ENCODE measurements at regions not wholly inside any gene's neighbourhood (a gene's known extent, or its start where the extent isn't known, plus 50 kb on each side); places are given as distances from the start of the nearest gene placed in this dataset.
A peak's percentile ranks its signal among the peaks of the same experiment; 100 is the strongest.
"Not testable (repeated sequence)": the region's sequence is repeated elsewhere in the genome, so short reads cannot be mapped to it uniquely, and the experiment has no call there.

- H3K4me3 Mint-ChIP-seq, result no peak overlapping the region
- no peak overlapping the region for H3K27ac Mint-ChIP-seq
- H3K36me3 Mint-ChIP-seq (ENCODE audit: low read depth), result no peaks in the 10 kb centered on the region
- peaks cover 5% of the 10 kb centered on the region for H3K9me3 Mint-ChIP-seq
- DNase-seq, result no peak
- CTCF ChIA-PET, result no interaction called here
- peaks cover 7% of the 10 kb centered on the region for H3K27me3 Mint-ChIP-seq
- peaks cover 27% of the 10 kb centered on the region for H3K4me1 Mint-ChIP-seq
- POLR2A ChIA-PET, result no interaction called here
These were observed 313.6 kb downstream of the ALDH8A1 start for GRCh38 chr6:134636186-134636799.

- H3K27ac Mint-ChIP-seq, result no peak overlapping the region
- ChIA-PET CTCF (interaction anchor here (0.9 to 1.5 kb wide), 3 partner anchors 13 to 461 kb away, joined by 3 to 6 read pairs (median 5); no protein-coding TSS in a partner anchor), POLR2A (no interaction called here)
- H3K4me1 Mint-ChIP-seq, result peaks cover 17% of the 10 kb centered on the region
- H3K36me3 Mint-ChIP-seq (ENCODE audit: low read depth), result no peaks in the 10 kb centered on the region
- peaks cover 5% of the 10 kb centered on the region for H3K9me3 Mint-ChIP-seq
- H3K27me3 Mint-ChIP-seq, result peaks cover 15% of the 10 kb centered on the region
- no peak overlapping the region for H3K4me3 Mint-ChIP-seq
- no peak for DNase-seq
These were observed 314.9 kb downstream of the ALDH8A1 start for GRCh38 chr6:134634966-134635365.

GRCh38 chr6:134634466-134634865, 315.4 kb downstream of the ALDH8A1 start:
- peaks cover 17% of the 10 kb centered on the region for H3K4me1 Mint-ChIP-seq
- ChIA-PET POLR2A (no interaction called here), CTCF (interaction anchor here (0.9 to 1.5 kb wide), 3 partner anchors 13 to 461 kb away, joined by 3 to 6 read pairs (median 5); no protein-coding TSS in a partner anchor)
- no peak overlapping the region for H3K27ac Mint-ChIP-seq
- no peak for DNase-seq
- H3K36me3 Mint-ChIP-seq (ENCODE audit: low read depth), result no peaks in the 10 kb centered on the region
- H3K9me3 Mint-ChIP-seq, result peaks cover 5% of the 10 kb centered on the region
- no peak overlapping the region for H3K4me3 Mint-ChIP-seq
- H3K27me3 Mint-ChIP-seq, result peaks cover 15% of the 10 kb centered on the region

- H3K36me3 Mint-ChIP-seq (ENCODE audit: low read depth); POLR2A ChIA-PET; H3K9me3 Mint-ChIP-seq: not testable (repeated sequence)
- Mint-ChIP-seq H3K4me3 (peak overlapping the region; percentile 47), H3K27me3 (peaks cover 15% of the 10 kb centered on the region), H3K4me1 (peaks cover 17% of the 10 kb centered on the region), H3K27ac (peak overlapping the region; percentile 28)
- peak; percentile 53 for DNase-seq
- CTCF ChIA-PET, result interaction anchor here (1.9 to 2.0 kb wide), 2 partner anchors 7 to 11 kb away, joined by 6 read pairs; no protein-coding TSS in a partner anchor
These were observed 315.3 kb upstream of the SGK1 start for GRCh38 chr6:134632982-134633940.

GRCh38 chr6:134632024-134632423, 314.1 kb upstream of the SGK1 start:
- Mint-ChIP-seq H3K36me3 (ENCODE audit: low read depth) (no peaks in the 10 kb centered on the region), H3K4me3 (no peak overlapping the region), H3K27me3 (peaks cover 15% of the 10 kb centered on the region), H3K27ac (no peak overlapping the region), H3K4me1 (peaks cover 16% of the 10 kb centered on the region), H3K9me3 (peaks cover 5% of the 10 kb centered on the region)
- ChIA-PET CTCF (interaction anchor here (1.9 to 2.0 kb wide), 2 partner anchors 9 to 10 kb away, joined by 6 read pairs; no protein-coding TSS in a partner anchor), POLR2A (no interaction called here)
- DNase-seq, result no peak

GRCh38 chr6:134631398-134631924, 313.5 kb upstream of the SGK1 start:
- no peaks in the 10 kb centered on the region for H3K36me3 Mint-ChIP-seq (ENCODE audit: low read depth)
- no peak overlapping the region for H3K27ac Mint-ChIP-seq
- POLR2A ChIA-PET, result no interaction called here
- no peak for DNase-seq
- peaks cover 15% of the 10 kb centered on the region for H3K27me3 Mint-ChIP-seq
- H3K4me1 Mint-ChIP-seq, result peaks cover 16% of the 10 kb centered on the region
- H3K4me3 Mint-ChIP-seq, result no peak overlapping the region
- CTCF ChIA-PET, result interaction anchor here (1.9 to 2.0 kb wide), 2 partner anchors 9 kb away, joined by 6 read pairs; no protein-coding TSS in a partner anchor
- peaks cover 5% of the 10 kb centered on the region for H3K9me3 Mint-ChIP-seq

- ChIA-PET CTCF (interaction anchor here (0.7 to 2.0 kb wide), 2 partner anchors 8 to 11 kb away, joined by 5 to 6 read pairs; no protein-coding TSS in a partner anchor), POLR2A (interaction anchor here (0.6 kb wide), 1 partner anchor 308 kb away, joined by 7 read pairs; no protein-coding TSS in a partner anchor)
- H3K27me3 Mint-ChIP-seq, result peaks cover 15% of the 10 kb centered on the region
- no peak for DNase-seq
- no peaks in the 10 kb centered on the region for H3K36me3 Mint-ChIP-seq (ENCODE audit: low read depth)
- H3K9me3 Mint-ChIP-seq, result peaks cover 5% of the 10 kb centered on the region
- H3K27ac Mint-ChIP-seq, result no peak overlapping the region
- no peak overlapping the region for H3K4me3 Mint-ChIP-seq
- peaks cover 16% of the 10 kb centered on the region for H3K4me1 Mint-ChIP-seq
These were observed 312.7 kb upstream of the SGK1 start for GRCh38 chr6:134630508-134631121.

- CTCF ChIA-PET, result interaction anchor here (0.6 to 2.2 kb wide), 3 partner anchors 13 to 594 kb away, joined by 3 to 8 read pairs (median 3); no protein-coding TSS in a partner anchor
- Mint-ChIP-seq H3K36me3 (ENCODE audit: low read depth) (no peaks in the 10 kb centered on the region), H3K4me3 (no peak overlapping the region), H3K4me1 (peaks cover 8% of the 10 kb centered on the region), H3K27ac (no peak overlapping the region), H3K27me3 (peaks cover 17% of the 10 kb centered on the region), H3K9me3 (no peaks in the 10 kb centered on the region)
- no peak for DNase-seq
- POLR2A ChIA-PET, result interaction anchor here (0.7 kb wide), 1 partner anchor 87 kb away, joined by 3 read pairs; no protein-coding TSS in a partner anchor
These were observed 310.2 kb upstream of the SGK1 start for GRCh38 chr6:134628154-134628553.

- Mint-ChIP-seq H3K9me3 (no peaks in the 10 kb centered on the region), H3K27me3 (peaks cover 19% of the 10 kb centered on the region), H3K4me3 (no peak overlapping the region), H3K4me1 (peaks cover 4% of the 10 kb centered on the region), H3K36me3 (ENCODE audit: low read depth) (no peaks in the 10 kb centered on the region), H3K27ac (no peak overlapping the region)
- CTCF ChIA-PET, result interaction anchor here (0.6 to 2.2 kb wide), 3 partner anchors 13 to 594 kb away, joined by 3 to 8 read pairs (median 3); no protein-coding TSS in a partner anchor
- DNase-seq, result no peak
- POLR2A ChIA-PET, result no interaction called here
These were observed 309.8 kb upstream of the SGK1 start for GRCh38 chr6:134627707-134628106.

GRCh38 chr6:134626589-134626988, 308.7 kb upstream of the SGK1 start:
- H3K27ac Mint-ChIP-seq, result no peak overlapping the region
- CTCF ChIA-PET, result no interaction called here
- no peaks in the 10 kb centered on the region for H3K36me3 Mint-ChIP-seq (ENCODE audit: low read depth)
- no peaks in the 10 kb centered on the region for H3K4me1 Mint-ChIP-seq
- no peaks in the 10 kb centered on the region for H3K9me3 Mint-ChIP-seq
- H3K4me3 Mint-ChIP-seq, result no peak overlapping the region
- DNase-seq, result no peak
- peaks cover 14% of the 10 kb centered on the region for H3K27me3 Mint-ChIP-seq
- POLR2A ChIA-PET, result interaction anchor here (0.5 kb wide), 1 partner anchor 463 kb away, joined by 3 read pairs; no protein-coding TSS in a partner anchor

GRCh38 chr6:134626086-134626485, 308.2 kb upstream of the SGK1 start:
- POLR2A ChIA-PET, result interaction anchor here (0.5 kb wide), 1 partner anchor 462 kb away, joined by 3 read pairs; no protein-coding TSS in a partner anchor
- CTCF ChIA-PET, result no interaction called here
- Mint-ChIP-seq H3K36me3 (ENCODE audit: low read depth) (no peaks in the 10 kb centered on the region), H3K27me3 (peaks cover 12% of the 10 kb centered on the region), H3K4me1 (no peaks in the 10 kb centered on the region), H3K9me3 (no peaks in the 10 kb centered on the region), H3K4me3 (no peak overlapping the region), H3K27ac (no peak overlapping the region)
- DNase-seq, result no peak

GRCh38 chr6:134624781-134625180, 306.9 kb upstream of the SGK1 start:
- Mint-ChIP-seq H3K4me1 (no peaks in the 10 kb centered on the region), H3K27ac (no peak overlapping the region), H3K27me3 (peaks cover 6% of the 10 kb centered on the region), H3K36me3 (ENCODE audit: low read depth) (no peaks in the 10 kb centered on the region), H3K4me3 (no peak overlapping the region), H3K9me3 (no peaks in the 10 kb centered on the region)
- POLR2A ChIA-PET, result no interaction called here
- DNase-seq, result no peak
- CTCF ChIA-PET, result interaction anchor here (1.3 to 3.7 kb wide), 3 partner anchors 12 to 17 kb away, joined by 3 to 14 read pairs (median 3); no protein-coding TSS in a partner anchor

All from activated CD4-positive, alpha-beta T cell treated with anti-CD3 and anti-CD28 coated beads, Interleukin-2, amount 10 ng/mL, durations not matched to agents 7 days and 5 days (primary cell).